GM12878 (cell line): ENCODE measurements at regions not wholly inside any gene's neighbourhood (a gene's known extent, or its start where the extent isn't known, plus 50 kb on each side); places are given as distances from the start of the nearest gene placed in this dataset.

Experiments
- CHD2 ChIP-seq: IDR thresholded peaks from 2 replicates; pipeline ENCODE4 v1.6.1; 2011; ENCODE audit warnings: low read depth, low read length, improper control_type of control experiment, borderline replicate concordance
- CTCF ChIP-seq, 3 experiments: IDR thresholded peaks in 2 of 3; conservative IDR thresholded peaks in 1 of 3; 2 replicates each; pipeline ENCODE4 v1.5.1; 2011; ENCODE audit warnings: low read depth in 3 of 3, low read length in 3 of 3, mild to moderate bottlenecking in 3 of 3, control low read depth in 2 of 3, moderate library complexity in 2 of 3, inconsistent platforms in 1 of 3, mixed read lengths in 1 of 3; ENCODE audit not compliant: control insufficient read depth in 2 of 3, insufficient read depth in 1 of 3; ENCODE audit errors: extremely low read depth in 1 of 3
- MAX ChIP-seq: IDR thresholded peaks from 2 replicates; pipeline ENCODE4 v1.6.1; 2012; ENCODE audit warnings: low read depth, low read length, improper control_type of control experiment
- POLR2A ChIP-seq: IDR thresholded peaks from 2 replicates; pipeline ENCODE4 v1.6.1; 2011; ENCODE audit warnings: low read depth, mild to moderate bottlenecking, low read length
- POLR2AphosphoS5 ChIP-seq: IDR thresholded peaks from 2 replicates; pipeline ENCODE4 v1.6.1; 2011; ENCODE audit warnings: mild to moderate bottlenecking, low read length, inconsistent platforms
- RCOR1 ChIP-seq: conservative IDR thresholded peaks from 2 replicates; pipeline ENCODE4 v1.6.1; 2012; ENCODE audit warnings: low read depth, low read length, improper control_type of control experiment
- STAT1 ChIP-seq: fragments of 450-650 bp; conservative IDR thresholded peaks from 2 replicates; pipeline ENCODE4 v1.6.1; 2014; ENCODE audit warnings: antibody characterized with exemption, mild to moderate bottlenecking
- TAF1 ChIP-seq: IDR thresholded peaks from 2 replicates; pipeline ENCODE4 v1.6.1; 2011; ENCODE audit warnings: mild to moderate bottlenecking, low read depth, low read length, borderline replicate concordance

GRCh38 chr6:78502386-78502887 is 364.9 kb upstream of the IRAK1BP1 start:
- TF ChIP-seq MAX (no peak), CHD2 (no peak), POLR2A (no peak), CTCF (IDR thresholded peaks at IDR 0.05 in 2 of 3, conservative IDR thresholded peaks at IDR 0.05 in 1 of 3; ENCODE audit: control insufficient read depth in 2 of 3, extremely low read depth in 1 of 3, insufficient read depth in 1 of 3, low read depth in 3 of 3, low read length in 3 of 3) (no peak), TAF1 (no peak), POLR2AphosphoS5 (no peak), RCOR1 (no peak), STAT1 (no peak)
